ENCODE measurements at regions not wholly inside any gene's neighbourhood (a gene's known extent, or its start where the extent isn't known, plus 50 kb on each side); places are given as distances from the start of the nearest gene placed in this dataset.
"Not testable (repeated sequence)": the region's sequence is repeated elsewhere in the genome, so short reads cannot be mapped to it uniquely, and the experiment has no call there.

GRCh38 chr14:89519040-89519439, 102.0 kb upstream of the FOXN3 start:
- no peak for DNase-seq

DNA sequence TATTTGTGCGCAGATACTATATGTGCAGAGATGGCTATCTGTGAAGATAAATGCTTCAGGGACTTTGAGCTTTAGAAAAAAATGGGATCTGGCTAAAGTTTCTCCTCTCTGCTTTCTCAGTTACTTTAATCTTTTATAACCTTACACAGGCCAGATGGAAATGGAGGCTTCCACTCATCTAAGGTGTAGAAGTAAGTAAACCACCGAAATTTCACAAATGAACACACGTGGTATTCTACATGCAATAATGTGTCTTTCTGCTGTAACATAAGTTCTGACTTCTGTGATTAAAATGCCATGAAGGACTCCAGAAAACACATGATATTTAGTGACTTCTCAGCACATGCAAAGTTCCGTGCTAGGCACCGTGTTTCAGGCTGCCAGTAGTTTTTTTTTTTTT, 99.1 kb upstream of the FOXN3 start:
- no peak for DNase-seq

GRCh38 chr14:89514601-89515000, 97.6 kb upstream of the FOXN3 start:
- DNase-seq, result no peak

DNA sequence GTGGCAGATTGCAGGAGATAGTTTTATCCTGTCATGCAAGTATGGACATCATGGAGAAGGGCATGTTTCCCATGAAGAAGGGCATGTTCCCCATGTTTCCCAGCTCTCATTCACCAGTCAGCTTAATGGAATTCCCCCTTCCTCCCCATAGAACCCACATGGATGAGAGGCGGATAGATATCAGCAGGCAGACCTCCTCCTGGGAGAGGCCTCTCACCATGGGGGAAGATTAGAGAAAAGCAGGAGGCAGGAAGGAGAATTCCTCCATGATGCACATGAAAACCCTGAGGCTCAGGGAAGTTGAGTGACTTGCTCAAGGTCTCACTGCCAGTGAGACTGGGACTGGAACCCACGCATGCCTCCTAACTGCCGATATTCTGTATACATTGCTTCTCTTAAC, 92.9 kb upstream of the FOXN3 start:
- no peak for DNase-seq

GRCh38 chr14:89508863-89509262, 91.8 kb upstream of the FOXN3 start:
- DNase-seq, result no peak

- DNase-seq, result no peak
Observed at GRCh38 chr14:89507926-89508460, 91.0 kb upstream of the FOXN3 start.

GRCh38 chr14:89507521-89507920, 90.5 kb upstream of the FOXN3 start:
- DNase-seq, result no peak

DNA sequence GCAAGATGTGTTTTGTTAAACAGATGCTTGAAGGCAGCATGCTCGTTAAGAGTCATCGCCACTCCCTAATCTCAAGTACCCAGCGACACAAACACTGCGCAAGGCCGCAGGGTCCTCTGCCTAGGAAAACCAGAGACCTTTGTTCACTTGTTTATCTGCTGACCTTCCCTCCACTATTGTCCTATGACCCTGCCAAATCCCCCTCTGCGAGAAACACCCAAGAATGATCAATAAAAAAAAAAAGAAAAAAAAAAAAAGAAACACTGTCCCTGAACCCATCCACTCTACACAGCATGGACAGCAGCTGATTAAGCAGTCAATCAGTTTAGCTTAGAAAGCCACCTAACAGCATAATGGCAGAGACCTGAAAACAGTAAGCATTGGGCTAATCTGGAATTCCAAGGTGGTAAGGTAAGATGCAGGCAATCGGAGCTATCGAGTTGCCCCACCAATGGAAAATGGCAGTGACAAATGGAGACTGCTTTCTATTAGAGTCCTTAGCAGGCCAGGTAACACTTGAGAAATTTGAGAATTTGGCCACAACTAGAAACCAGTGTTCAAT, 89.9 kb upstream of the FOXN3 start:
- DNase-seq, result not testable (repeated sequence)

GRCh38 chr14:89504602-89505313, 87.7 kb upstream of the FOXN3 start:
- DNase-seq, result peak; percentile 86 to 90

DNA sequence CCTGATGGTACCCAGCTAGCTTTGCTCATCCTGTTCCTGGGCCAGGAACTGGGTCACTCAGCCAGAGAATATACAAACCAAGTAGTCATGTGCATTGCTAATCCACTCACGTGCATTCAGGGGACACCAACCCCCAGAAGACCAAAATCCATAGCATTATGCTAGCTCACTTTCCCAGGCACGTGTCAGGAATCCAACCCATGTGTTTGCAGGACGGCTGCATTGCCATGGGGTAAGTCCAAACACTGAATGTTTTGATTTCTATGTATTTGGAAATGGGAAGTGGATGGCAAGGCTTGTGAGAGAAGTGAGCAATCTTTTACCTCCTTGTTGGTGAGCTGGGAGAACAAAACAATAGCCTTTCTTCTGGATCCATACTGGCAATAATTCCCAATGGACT, 87.1 kb upstream of the FOXN3 start:
- no peak for DNase-seq

DNA sequence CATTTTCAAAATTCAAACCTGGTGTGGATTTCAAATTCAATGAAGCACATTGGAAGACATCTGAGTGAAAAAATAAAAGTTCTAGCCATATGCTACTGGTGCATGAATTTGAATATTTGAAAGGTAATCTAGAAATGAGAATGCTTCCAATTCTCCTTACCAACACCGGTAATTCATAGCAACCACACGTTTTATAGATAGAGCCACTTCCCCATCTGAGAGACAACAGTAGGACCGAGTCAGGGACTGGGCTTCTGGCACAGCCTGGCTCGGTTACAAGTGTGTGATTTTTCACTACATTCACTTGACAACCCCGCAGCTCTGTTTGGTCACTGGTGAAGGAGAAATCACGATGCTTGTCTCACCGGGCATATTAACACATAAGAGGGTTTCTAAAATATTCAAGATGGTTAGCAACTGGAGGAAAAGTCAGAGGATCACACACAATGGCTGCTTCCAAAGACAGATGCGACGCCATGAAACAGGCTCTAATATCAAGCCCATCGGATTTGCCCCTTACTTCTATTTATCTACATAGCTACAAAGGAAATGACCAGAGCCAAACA, 86.5 kb upstream of the FOXN3 start:
- no peak for DNase-seq

DNA sequence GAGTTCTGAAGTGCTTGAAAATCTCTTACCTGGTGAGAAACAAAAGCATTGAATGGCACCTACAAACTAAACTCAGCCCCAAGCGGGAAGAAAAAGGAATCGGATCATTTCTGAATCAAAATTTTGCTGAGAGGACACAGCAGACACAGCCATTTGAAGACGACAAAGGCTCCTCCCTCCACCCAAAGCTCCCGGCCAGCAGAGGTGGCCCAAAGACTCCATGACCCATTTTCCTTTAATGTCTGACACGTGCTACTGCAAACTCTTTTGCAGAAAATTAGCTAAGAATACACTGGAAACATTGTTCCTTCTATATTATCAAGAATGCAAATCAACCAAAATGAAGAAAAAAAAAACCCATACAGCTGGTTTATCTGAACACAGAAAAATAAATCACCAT, 85.9 kb upstream of the FOXN3 start:
- DNase-seq, result no peak

GRCh38 chr14:89501381-89501780, 84.3 kb upstream of the FOXN3 start:
- no peak for DNase-seq

- DNase-seq, result no peak
Observed at GRCh38 chr14:89500303-89500702, 83.3 kb upstream of the FOXN3 start.

- no peak for DNase-seq
Observed at GRCh38 chr14:89498878-89499277, 81.8 kb upstream of the FOXN3 start.

GRCh38 chr14:89495718-89496117, 78.7 kb upstream of the FOXN3 start:
- no peak for DNase-seq

DNA sequence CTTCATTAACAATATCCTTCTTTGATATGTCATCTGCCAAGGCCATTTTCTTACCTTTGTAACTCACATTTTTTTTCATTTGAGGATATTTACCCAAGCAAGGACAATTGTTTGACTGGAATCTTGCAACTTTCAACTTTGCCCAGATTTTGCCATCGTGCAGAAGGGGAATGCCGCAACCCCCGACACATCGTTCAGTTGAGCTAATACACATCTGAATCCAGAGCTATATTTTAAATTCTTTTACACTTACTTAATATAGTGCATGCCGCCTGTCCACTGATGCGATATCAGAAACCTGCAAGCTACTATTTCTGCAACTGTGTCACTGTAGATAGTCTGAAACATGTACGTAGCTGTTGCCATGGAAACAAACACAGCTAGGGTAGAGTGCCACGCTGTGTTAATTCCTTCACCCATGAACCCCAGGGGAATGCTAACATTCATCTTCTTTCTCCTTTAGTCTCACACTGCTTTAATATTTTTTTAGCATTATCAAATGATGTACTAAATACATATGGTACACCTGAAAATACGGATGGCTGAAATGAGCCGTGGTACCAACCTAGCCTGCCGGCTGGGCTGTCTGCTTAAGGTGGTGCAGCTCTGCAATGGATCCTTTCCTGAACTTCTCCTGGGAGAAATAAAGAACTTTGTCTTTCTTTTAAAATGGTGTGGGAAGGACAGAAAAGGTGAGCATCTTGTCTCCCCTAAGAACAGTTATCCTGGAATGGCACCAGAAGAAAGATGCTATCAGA, 77.0 kb upstream of the FOXN3 start:
- DNase-seq, result no peak

DNA sequence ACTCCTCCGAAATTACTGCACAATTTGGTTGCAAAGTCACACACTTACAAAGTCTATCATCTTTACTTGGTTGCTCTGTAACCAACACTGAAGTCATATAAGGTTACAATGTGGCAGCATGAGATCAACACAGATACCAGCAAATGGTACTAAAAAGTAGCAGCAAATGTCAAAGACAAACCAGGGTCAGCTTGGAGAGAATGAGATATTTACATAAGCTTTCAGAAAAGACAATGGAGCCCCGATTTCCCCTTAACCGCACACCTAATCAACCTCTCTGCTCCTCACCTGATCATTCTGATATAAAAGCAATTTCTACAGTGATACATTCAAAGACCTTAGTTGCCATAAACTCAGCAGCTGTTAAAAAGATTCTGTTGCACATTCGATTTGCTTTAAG, 76.4 kb upstream of the FOXN3 start:
- no peak for DNase-seq

- DNase-seq, result no peak
Observed at GRCh38 chr14:89491711-89492381, 74.8 kb upstream of the FOXN3 start.

DNA sequence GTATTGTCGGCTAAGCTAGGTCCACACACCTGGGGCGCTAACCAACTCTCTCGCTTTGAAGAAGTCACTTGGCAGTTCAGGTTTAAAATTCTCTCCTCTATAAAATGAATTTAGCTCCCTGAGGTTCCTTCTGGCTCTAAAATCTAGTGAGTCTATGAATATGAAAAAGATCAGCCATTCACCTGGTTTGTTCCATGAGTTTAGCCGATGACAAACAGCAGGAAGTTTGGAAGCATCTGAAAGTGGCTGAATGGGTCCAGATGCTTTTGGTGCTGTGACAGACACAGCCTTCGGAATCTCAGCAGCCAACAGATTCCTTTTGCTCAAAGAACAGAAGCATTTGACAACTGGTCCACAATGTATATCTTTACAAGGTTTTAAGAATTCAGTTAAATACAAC, 73.4 kb upstream of the FOXN3 start:
- no peak for DNase-seq

GRCh38 chr14:89489761-89490437, 72.9 kb upstream of the FOXN3 start:
- no peak for DNase-seq

DNA sequence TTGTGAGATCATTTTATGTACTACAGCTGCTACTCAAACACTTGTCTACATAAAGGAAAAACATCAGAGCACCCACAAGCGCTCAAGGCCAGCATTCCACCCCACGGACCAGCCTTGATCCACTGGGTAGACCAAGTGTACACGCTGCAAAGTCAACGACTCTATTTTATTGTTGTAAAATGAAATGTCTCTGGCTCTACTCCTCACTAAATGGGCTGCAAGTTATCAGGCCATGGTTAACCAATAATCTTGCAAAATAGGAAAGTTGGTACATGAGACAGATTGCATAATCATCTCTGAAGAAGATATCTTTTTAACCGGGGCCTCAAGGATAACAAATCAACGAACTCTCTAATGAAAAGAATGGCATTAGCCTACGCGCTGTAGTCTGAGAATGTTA, 69.9 kb upstream of the FOXN3 start:
- DNase-seq, result peak; percentile 82 to 87

DNA sequence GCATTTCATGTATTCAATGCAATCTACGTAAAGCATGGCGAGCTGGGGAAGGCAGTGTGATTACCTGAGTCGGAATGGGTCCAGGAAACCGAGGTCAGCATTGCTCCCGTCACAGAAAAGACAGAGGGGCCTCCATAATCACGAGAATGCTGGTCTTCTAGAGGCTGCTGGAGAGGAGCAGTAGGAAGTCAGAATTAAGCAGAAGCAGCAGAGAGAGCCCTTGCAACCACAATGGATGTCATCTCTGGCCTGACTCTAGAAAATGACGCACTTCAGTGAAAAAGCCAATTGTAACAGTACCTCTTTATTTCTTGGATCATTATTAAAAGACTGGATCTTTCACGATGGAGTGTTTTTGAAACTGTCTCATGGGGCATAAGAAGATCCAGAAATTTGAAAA, 69.5 kb upstream of the FOXN3 start:
- DNase-seq, result peak in 1 of 2 experiments; percentile 11
